ENCODE measurements at regions not wholly inside any gene's neighbourhood (a gene's known extent, or its start where the extent isn't known, plus 50 kb on each side); places are given as distances from the start of the nearest gene placed in this dataset.

GRCh38 chr1:147077523-147077922 lies 94.7 kb downstream of the PRKAB2 start:
- Mint-ChIP-seq H3K36me3 (ENCODE audit: unreplicated experiment) (no peaks in the 10 kb centered on the region), H3K4me3 (ENCODE audit: unreplicated experiment) (no peak overlapping the region), H3K9me3 (ENCODE audit: unreplicated experiment) (peaks cover 10% of the 10 kb centered on the region), H3K27ac (ENCODE audit: unreplicated experiment) (no peak overlapping the region), H3K27me3 (ENCODE audit: unreplicated experiment) (peaks cover 28% of the 10 kb centered on the region), H3K4me1 (ENCODE audit: unreplicated experiment) (peaks cover 2% of the 10 kb centered on the region)
- no peak for TF ChIP-seq CTCF (IDR thresholded peaks at IDR 0.05)
- no peak for DNase-seq (ENCODE audit: extremely low spot score, unreplicated experiment)

- Mint-ChIP-seq H3K36me3 (ENCODE audit: unreplicated experiment) (no peaks in the 10 kb centered on the region), H3K4me1 (ENCODE audit: unreplicated experiment) (peaks cover 2% of the 10 kb centered on the region), H3K27me3 (ENCODE audit: unreplicated experiment) (peaks cover 28% of the 10 kb centered on the region), H3K27ac (ENCODE audit: unreplicated experiment) (no peak overlapping the region), H3K9me3 (ENCODE audit: unreplicated experiment) (peaks cover 10% of the 10 kb centered on the region), H3K4me3 (ENCODE audit: unreplicated experiment) (no peak overlapping the region)
- no peak for DNase-seq (ENCODE audit: extremely low spot score, unreplicated experiment)
- no peak for TF ChIP-seq CTCF (IDR thresholded peaks at IDR 0.05)
Observed at GRCh38 chr1:147077081-147077480, 95.2 kb downstream of the PRKAB2 start.

GRCh38 chr1:147076442-147076841 lies 95.8 kb downstream of the PRKAB2 start:
- peaks cover 2% of the 10 kb centered on the region for H3K4me1 Mint-ChIP-seq (ENCODE audit: unreplicated experiment)
- no peaks in the 10 kb centered on the region for H3K36me3 Mint-ChIP-seq (ENCODE audit: unreplicated experiment)
- peaks cover 10% of the 10 kb centered on the region for H3K9me3 Mint-ChIP-seq (ENCODE audit: unreplicated experiment)
- H3K27me3 Mint-ChIP-seq (ENCODE audit: unreplicated experiment) = peaks cover 33% of the 10 kb centered on the region
- no peak for DNase-seq (ENCODE audit: extremely low spot score, unreplicated experiment)
- no peak for TF ChIP-seq CTCF (IDR thresholded peaks at IDR 0.05)
- H3K4me3 Mint-ChIP-seq (ENCODE audit: unreplicated experiment) = no peak overlapping the region
- no peak overlapping the region for H3K27ac Mint-ChIP-seq (ENCODE audit: unreplicated experiment)

GRCh38 chr1:147072482-147073432 lies 99.5 kb downstream of the PRKAB2 start:
- Mint-ChIP-seq H3K27ac (ENCODE audit: unreplicated experiment) (no peak overlapping the region), H3K4me1 (ENCODE audit: unreplicated experiment) (peaks cover 2% of the 10 kb centered on the region), H3K27me3 (ENCODE audit: unreplicated experiment) (peaks cover 31% of the 10 kb centered on the region), H3K9me3 (ENCODE audit: unreplicated experiment) (peaks cover 7% of the 10 kb centered on the region), H3K36me3 (ENCODE audit: unreplicated experiment) (no peaks in the 10 kb centered on the region), H3K4me3 (ENCODE audit: unreplicated experiment) (peak overlapping the region; percentile 55)
- no peak for TF ChIP-seq CTCF (IDR thresholded peaks at IDR 0.05)
- DNase-seq (ENCODE audit: extremely low spot score, unreplicated experiment) = no peak

GRCh38 chr1:147071142-147071541 lies 101.1 kb downstream of the PRKAB2 start:
- Mint-ChIP-seq H3K36me3 (ENCODE audit: unreplicated experiment) (no peaks in the 10 kb centered on the region), H3K9me3 (ENCODE audit: unreplicated experiment) (peaks cover 7% of the 10 kb centered on the region), H3K27ac (ENCODE audit: unreplicated experiment) (no peak overlapping the region), H3K4me1 (ENCODE audit: unreplicated experiment) (peaks cover 2% of the 10 kb centered on the region), H3K27me3 (ENCODE audit: unreplicated experiment) (peaks cover 31% of the 10 kb centered on the region), H3K4me3 (ENCODE audit: unreplicated experiment) (no peak overlapping the region)
- no peak for DNase-seq (ENCODE audit: extremely low spot score, unreplicated experiment)
- no peak for TF ChIP-seq CTCF (IDR thresholded peaks at IDR 0.05)
